Stimulated activated CD4-positive, alpha-beta T cell treated with anti-CD3 and anti-CD28 coated beads, Interleukin-4, amount 100 ng/mL, for 24 hours (primary cell): ENCODE measurements at regions not wholly inside any gene's neighbourhood (a gene's known extent, or its start where the extent isn't known, plus 50 kb on each side); places are given as distances from the start of the nearest gene placed in this dataset.

Experiments
- DNase-seq: peaks from one replicate; pipeline ENCODE4 v3.0.0-alpha.2; 2020

DNA sequence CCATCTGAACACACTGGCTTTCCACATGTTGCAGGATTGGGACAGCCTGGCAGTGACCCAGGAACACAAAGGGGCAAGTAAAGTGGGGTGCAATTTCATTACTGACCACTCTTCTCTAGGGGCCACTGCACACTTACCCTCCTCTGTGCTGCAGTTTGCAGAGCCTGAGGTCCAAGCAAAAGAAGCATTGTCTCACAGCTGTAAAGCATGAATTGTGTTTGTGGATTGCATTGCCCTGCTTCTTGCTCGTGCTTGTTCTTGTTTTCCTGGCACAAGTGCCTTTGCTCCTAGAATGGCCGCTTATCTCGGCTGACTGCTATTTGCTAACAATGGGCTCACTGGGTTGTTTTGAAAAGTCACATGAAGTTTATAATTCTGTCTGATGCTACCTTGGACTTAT is 209.1 kb upstream of the JADE1 start:
- no peak for DNase-seq

DNA sequence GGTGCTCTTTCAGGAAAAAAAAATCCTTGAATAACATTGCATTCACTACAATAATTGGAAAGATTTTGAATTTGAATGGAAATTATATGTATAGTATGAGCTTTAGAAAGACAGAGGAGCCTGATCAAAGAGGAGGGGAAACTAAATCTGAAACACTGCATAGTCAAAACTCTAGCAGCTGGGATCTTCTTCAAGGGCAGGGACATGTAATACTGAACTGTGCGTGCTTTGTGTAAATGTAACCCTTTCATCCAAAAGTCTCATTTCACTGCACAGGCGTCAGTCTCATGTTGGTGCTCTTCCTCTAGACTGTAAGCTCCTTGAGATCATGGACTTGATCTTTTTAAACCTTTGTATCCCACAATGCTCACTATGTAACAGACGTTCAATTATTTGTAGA is 212.0 kb upstream of the JADE1 start:
- DNase-seq = no peak

DNA sequence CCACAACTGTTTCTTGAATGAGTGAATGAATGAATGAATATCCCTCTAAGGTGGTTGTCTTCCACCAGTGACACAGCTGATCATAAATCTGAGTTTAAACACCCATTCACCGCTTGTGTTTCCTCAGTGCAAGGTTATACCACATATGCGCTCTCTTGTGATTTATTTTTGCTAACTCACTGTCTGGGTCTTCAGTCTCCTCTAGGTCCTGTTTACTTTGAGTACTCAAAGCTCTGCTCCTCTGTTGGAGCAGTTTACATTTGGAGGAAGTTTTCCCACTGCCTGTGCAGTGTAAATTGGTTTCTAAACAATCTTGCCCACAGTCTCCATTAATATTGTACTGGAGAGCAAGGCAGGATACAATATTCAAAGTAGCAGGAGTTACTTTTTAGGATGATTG is 212.6 kb upstream of the JADE1 start:
- no peak for DNase-seq

DNA sequence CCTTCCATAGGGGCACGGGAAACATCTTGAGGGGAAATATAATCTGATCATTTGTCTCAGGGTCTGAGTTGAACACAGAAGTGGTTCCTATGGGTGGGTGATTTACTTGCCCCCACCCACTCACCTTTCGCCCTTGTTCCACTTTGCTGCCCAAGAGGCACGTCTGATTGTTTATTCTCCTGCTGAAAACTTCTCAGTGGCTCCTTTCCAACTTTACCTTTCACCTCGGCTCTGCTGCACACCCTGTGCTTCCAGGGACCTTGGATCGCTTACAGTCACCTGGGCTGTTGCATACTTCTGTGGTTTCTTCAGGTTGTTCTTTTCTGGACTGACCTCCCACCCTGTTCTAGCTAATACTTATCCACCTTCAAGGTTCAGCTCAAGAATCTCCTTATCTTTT is 213.4 kb upstream of the JADE1 start:
- DNase-seq = no peak

DNA sequence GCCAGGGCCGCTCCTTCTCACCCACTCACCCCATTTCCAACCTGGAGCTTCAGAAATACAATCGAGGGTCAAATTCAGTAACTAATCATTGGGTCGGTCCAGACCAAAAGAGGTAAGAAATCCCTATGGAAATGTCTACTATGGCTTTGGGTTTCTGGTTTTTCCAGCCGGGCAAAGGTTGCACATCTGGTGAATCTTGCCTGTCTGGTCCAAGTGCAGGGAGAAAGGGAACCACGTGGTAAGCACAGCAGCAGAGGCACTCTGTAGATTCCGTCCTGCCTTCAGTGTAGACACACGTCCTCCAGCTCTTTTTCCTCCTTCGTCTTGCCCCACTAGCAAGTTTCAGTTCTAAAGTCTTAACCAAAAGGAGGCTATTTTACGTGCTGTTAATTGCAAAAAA is 218.0 kb upstream of the JADE1 start:
- DNase-seq = no peak

DNA sequence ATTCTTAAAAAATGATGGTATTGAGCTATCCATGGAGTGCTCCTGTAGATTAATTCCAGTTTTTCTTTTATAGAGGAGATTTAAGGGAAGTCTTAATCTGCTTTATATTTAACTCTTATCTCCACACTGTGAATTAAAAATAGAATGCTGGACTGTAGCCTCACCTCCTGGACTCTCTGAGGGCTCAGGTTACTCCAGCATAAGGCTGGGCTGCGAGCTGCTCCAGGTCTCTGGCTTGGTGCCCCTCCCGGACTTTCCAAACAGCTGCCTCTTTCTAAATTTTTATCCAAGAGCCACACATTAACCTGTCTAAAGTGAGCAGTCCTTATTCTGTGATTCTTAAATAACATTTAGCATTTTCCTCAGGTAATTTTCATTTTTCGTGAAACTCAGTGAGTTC is 218.7 kb upstream of the JADE1 start:
- no peak for DNase-seq

DNA sequence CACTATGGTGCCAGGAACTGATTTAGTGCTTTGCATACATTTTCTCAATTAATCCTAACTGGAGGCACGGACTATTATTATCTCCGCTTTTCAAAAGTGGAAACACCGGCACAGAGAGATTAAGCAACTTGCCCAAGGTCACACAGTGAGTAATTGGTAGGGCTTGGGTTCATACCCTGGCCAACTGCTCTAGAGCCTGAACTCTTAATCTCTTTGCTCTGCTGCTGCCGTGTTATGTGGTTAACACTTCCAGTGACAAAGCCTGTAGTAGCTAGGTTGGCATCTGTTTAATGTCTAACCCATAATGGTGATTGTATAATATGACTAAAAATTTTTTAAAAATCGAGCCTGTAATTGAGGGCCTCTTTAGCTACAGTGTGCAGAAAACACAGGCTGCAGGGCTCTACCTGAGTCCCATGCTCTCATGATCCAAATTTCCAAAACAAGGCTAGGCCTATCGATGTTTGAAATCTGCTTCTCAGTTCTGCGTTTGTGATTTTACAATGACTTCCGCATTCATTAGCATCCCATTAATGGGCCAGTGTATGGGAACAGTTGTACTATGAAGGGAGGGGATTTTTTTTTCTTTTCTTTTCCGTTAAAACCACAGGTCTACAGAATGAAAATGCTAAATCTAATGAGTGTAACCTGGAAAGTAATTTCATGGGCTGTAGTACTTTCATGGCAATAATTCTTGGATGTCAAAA is 219.3 kb upstream of the JADE1 start:
- DNase-seq = no peak

DNA sequence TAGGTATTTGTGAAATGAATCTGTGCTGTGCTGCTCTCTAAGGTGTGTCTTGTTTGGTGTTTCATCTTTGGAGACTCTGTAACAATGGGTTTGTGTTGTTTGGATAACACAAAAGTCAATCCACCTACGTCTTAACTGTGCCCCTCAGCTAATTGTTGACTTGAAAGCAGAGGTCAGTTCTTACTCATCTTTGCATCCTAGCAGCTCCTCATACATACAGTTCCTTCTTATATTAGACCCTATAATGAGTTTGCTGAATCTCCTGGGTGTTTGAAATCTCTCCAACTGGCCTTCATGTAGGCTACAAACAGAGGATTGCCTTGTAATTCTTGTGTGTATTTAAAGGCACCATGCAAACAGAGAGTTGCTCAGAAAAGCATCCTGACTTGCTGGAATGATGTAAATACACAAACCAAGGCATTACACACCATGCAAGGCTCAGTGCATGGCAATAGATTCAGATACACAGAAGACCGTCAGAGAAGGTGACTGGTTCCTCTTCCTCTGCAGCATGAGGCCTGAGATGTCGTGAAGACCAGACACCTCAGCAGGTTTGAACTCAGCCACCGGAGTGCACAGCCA is 220.0 kb upstream of the JADE1 start:
- DNase-seq = no peak

DNA sequence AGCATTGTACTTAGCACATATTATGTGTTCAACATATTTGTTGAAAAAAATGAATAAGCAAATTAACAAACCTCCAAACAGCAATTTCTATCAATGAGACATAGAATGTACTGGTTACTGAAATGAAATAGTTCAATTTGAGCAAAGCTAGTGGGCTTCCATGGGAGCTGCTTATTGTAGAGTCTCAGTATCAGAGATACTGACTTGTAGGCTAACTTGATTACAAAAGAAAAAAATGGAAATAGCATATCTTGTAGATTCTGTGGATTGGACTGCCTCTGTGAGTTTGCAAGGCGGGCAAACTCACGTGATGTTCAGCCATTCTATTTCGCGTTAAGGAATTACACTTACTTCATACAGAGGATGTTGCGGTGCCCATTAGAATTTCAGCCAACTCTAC is 222.1 kb upstream of the JADE1 start:
- DNase-seq = no peak

DNA sequence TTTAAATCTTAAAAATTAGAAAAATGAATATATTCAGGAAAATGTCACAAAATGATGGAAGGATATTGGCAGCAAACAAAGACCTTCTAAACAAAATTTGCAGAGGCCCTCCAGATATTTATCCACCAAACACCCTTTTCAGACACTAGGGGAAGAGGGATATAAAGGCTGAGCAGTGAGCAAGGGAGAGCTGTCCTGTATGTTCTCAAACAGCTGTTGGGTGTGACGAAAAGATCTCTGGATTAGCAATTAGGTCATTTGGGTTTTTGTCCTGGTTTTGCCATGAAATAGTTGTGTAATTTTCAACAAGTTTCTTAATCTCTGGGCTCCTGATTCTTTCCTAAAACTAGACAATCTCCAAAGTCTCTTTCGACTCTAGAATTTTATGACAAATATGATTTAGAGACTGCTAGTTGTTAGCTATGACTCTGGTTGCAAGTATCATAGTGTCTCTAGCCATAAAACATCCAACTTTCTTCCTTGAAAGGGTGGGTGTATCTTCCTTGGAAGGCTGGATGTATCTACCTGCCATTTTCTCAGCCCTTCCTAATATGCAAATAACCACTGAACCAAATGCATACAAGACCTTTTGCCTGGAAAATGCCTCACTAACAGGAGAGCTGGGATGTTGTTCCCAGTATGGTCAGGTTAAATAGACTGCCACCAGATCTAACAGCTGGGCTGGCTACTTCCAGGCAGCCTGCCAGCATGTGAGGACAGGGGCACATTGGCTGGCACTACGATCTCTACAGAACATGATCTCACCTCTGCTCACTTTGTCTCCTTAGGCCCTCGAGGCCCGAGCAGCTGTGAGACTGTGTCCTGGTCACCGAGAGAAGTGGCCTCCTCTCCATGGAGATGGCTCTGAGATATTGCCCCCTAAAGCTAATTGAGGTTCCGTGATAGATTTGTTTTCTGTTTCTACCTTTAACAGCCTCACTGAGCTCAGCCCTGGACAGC is 225.5 kb upstream of the JADE1 start:
- DNase-seq = no peak

DNA sequence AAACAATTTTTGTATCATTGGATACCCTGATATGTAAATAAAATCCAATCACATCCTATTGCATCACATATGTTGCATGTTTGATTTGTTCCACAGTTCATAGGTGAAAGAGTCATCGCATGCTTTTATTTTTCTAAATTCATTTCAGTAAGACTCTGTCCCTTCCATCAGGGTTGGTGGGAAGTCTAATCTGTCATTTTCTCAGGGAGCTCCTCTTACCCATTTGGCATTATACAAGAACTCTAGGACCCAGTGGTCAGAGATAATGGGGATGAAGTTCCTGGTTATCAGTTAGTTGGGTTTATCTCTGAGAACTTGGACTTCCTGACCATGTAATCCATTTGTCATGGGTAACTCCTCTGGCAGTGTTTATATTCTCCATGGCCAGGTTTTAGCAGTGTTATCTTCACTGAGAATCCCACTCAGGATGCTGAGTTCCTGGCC is 227.1 kb upstream of the JADE1 start:
- DNase-seq = no peak

DNA sequence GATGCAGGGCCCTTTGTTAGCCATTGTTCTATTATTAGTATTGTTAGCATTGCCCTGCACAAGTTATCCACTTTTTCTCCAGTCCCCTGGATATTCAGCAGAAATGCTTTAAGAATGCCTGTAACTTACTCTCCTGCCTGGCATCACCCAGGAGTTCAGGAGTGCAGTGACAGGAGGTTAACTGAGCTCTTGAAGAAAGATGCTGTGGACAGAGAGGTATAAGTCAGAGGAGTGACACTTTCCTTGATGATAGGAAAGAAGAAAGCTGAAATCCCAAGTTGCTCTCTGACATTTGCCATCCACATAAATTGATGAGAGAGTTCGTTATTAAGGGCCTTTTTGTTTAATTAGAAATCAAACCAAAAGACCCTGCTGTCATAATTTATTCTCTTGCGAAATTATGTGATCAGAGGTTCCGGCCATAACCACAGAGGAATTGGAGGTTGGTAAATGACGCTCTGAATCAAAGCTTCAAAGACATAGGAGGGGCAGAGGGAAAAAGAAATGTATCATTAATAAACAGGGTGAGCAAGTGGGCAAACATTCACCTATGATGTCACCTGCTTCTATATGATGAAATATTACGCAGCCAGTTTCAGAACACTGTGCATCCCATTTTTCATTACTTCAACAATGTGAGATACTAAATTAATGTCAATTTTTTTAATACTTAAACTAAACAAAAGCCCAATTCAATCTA is 230.2 kb upstream of the JADE1 start:
- DNase-seq = no peak

DNA sequence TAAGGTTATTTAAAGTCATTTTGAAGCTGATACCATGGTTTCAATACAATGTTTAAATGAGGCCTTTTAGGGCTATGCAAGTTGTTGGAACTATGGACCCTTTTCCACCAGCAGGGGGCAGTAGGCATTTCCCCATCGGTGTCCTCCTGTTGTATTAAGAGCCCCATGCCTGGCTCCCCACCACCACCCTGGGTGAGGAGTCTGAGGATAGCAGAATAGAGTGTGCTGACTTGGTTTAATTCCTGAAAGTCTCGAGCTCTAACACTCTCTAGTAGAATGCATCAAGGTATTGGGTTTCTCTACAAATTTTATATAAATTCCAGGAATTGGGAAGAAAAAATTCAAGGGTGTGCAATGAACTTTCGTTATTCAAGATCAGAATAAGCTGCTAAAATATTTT is 234.8 kb upstream of the JADE1 start:
- DNase-seq = peak; percentile 62

DNA sequence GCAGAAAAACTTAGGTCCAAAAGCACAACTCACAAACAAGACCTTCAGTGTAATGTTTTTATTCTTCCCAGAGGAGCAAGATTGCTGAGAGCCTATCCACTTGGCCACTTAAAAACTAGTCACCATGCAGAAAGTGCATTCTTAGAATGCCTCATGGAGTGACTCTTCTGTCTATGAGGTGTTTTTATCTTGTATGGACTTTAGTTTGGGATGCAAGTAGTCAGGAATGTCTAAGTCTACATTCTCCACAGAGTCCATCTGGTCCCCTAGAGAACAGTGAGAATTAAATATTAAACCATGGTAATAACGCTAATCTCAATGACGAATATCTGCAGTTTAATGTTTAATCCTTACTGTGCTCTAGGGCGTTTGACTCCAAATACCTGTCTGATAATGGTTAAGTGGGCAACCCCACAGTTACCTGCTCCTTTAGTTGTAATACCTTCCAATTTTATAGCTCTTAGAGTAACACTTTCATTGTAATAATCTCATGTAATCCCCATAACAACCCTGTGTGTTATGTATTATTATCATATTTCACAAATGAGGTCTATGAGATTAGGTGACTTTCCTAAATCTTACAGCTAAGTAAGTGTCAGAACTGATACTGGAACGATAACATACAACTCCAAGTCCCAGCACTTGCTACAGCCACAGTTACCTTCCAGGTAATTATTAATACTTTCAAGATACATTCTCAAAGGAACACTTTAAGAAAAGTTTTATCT is 235.6 kb upstream of the JADE1 start:
- DNase-seq = no peak

DNA sequence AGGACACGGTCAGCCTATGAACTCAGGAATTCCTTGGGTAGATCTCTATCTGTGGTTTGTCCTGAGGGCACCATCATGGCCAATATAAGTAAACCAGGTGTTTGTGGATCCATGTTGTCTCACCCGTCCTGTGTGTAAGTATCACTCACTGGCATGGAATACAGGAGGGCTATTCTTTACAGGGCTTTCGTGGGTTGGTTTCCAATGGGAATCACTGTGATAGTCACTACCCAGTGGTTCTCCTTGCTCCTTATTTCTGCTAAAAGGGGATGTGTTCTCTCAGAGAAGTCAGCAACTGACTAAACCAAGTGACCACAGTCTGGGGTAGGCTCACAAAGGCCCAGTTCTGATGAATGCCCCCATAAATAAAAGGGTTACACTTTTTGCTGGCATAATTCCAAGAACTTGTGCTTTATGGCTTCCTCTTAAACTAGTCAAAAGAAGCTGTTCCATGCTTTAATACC is 236.7 kb upstream of the JADE1 start:
- no peak for DNase-seq

DNA sequence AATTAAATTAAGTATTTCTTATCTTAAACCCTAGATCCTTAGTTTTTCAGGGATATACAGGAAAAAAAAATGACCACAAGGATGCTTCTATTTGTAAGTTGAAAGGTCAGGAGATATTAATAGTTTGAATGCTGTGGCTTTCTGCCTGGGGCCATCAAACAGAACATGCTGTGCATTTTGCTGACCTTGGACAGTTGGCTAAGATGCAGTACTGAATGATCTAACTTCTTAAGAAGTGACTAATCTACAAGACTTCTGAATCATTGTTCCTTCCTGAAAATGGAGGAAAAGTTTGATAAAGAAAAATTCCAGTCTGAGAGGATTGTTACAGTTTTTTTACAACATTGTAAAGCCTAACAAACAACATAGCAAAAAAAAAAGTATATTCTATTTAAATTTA is 237.8 kb upstream of the JADE1 start:
- DNase-seq = no peak

DNA sequence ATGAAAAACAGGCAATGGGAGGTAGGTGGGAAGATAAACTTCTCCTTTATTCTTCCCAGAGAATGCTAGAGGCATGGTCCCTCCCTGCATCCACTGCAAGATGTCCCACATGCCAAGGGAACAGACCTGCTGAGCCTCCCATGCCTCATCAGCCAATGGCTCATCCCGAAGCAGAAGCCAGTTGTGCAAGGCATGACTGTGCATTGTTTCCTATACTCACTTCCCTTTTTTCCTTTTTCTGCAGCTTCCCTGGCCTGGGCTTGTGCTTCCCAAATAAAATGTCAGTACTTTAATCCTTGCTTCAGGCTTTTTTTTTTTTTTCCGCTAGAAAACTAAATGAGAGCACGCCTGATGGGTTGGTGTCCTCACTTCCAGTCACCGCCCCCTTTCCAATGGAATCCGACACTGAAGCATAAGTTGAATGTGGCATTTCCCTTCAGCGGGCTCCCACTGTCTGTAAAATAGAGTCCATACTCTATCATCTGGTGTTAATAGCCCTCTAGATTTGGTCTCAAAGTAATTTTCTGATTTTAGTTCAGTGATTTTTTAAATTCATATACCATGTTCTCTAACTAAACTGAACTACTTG is 239.0 kb upstream of the JADE1 start:
- no peak for DNase-seq

DNA sequence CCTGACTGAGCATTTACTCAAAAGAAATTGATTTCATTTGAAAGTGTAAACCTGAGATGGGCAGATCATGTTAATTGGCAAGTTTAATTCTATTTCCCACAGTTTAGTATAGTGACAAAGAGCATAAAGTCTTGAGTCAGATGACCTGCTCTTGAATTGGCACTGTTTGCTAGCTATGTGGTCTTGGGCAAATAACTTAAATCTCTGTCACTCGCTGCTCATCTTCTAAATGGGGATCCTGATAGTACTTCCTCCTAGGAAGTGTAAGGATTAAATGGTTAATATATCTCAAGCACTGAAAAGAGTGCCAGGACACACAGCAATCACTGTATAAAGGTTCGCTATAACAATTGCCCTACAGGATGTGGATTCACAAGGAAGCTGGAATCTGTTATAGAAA is 242.8 kb upstream of the JADE1 start:
- DNase-seq = no peak

DNA sequence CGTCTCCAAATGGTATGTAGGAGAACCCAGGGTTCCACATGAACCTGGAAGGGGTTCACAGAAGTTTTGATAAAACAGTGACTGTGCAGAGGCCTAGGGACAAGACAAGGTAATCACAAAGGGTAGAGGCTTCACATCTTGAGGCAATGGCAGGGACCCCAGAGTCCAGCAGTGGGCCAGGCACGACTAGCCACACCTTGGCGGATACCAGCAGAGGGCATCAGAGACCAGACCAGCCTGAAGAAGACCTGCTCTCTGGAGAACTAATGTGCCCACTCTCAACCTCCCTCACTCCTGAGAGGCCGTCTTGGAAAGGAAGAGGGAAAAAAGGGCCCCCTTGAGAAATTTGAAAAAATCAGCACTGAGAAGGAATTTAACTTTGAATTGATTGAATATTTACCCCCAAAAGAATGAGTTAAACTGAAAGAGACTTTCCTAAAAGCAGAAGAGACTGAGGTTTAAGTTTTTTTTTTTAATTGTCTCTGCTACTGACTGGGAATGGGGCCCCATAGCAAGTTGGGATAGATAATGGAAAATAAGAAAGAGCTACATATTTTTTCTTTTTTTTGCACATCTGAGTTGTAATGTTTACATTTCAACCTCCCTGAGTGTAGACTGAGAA is 243.8 kb upstream of the JADE1 start:
- no peak for DNase-seq

DNA sequence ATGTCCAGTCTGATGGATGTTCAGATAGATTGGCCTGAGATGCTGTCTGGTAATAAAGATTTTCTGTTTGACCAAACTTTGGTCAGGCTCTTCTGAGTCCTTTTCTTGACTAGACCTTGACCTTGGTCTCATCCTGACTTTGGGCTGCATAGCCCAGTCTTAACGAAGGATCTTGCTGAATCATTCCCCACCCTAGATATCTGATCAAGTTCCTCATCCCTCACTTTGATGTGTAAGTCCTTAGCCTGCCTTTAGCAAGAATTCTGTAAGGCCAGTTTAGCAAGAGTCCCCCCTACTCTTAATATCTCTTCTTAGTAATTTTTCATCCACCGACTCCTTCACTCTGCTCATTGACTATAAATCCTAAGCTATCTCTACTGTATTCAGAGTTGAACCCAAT is 244.4 kb upstream of the JADE1 start:
- DNase-seq = no peak

DNA sequence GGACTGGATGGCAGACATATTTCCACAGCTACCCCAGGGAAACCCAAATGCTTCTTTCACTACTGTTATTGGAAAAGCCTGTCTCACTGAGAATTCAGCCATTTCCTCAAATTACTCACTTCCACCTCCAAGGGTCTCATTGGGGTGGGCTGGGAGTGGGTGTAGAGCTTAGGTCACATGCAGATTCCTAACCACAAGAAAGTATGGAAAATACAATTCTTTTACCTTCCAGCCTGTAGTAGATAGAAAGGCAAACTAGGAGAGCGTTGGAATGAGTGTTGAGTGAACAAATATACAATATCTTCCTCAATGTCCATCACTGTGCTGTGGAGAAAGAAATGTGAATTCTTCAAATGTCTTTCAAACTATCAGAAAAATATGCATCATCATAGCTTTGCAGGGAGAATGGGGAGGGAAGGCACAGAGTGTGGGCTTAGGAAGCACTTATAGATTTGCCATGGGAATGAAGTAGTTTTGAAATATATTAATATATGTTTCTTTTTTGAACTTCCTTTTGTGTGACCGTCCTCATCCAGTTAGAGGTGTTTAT is 245.3 kb upstream of the JADE1 start:
- DNase-seq = no peak
